ENCODE measurements at regions not wholly inside any gene's neighbourhood (a gene's known extent, or its start where the extent isn't known, plus 50 kb on each side); places are given as distances from the start of the nearest gene placed in this dataset.

DNA sequence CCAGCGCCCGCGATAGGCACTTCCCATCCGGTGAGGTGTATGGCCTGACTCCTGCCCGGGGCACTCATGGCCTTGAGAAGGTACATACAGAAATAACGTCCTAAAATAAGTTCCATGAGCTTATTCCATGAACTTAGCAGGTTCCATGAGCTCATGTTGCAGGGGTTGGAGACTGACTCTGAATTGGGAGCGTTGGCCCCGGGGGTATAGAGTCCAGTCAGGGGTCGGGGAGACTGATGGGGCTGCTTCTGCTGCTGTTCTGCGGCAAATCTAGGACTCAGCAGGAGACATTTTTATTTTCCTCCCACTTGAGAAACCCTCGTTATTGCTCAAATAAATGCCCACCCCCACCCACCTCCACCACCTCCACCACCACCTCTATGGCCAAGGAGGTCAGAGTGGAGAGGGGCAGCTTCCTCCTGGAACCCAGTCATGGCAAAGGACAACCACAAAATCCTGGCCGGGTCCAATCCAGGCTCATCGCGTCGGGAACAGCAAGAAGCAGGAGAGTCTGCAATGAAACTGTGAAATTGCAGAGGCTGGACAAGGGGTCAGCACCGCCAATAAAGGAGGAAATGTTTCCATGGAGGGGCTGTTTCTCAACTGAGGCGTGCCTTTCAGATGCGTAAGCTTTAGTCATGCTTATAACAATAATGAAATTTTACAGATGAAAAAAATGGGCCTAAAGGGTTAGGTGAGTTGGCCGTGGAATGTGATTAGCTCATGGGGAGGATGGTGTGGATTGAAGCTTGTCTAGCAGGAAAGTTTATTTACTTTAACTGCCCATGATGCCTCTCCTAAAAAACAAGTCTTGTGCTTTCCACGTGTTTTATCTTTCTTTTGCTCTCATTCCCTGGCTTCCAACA is 136.6 kb upstream of the ALKAL2 start:
- H3K36me3 Mint-ChIP-seq = no peaks in the 10 kb centered on the region
- H3K27me3 Mint-ChIP-seq = no peaks in the 10 kb centered on the region
- peaks cover 7% of the 10 kb centered on the region for H3K4me1 Mint-ChIP-seq
- H3K9me3 Mint-ChIP-seq = no peaks in the 10 kb centered on the region
- no peak overlapping the region for H3K27ac Mint-ChIP-seq
- ATAC-seq = no peak
- H3K4me3 Mint-ChIP-seq = no peak overlapping the region

DNA sequence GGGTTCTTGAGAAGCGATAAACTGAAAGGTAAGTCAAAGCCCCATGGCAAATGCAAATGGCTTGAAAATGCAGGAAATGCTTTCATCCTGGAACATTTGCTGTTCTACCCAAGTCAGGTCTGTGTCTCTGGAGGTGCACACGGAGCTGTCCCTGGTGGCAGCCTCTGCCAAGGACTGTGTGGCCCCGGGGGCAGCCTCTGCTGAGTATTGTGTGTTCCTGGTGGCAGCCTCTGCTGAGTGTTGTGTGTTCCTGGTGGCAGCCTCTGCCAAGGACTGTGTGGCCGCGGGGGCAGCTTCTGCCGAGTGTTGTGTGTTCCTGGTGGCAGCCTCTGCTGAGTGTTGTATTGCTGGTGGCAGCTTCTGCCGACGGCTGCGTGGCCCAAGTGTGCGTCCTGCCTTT is 135.6 kb upstream of the ALKAL2 start:
- no peak for ATAC-seq
- H3K4me3 Mint-ChIP-seq = no peak overlapping the region
- no peaks in the 10 kb centered on the region for H3K9me3 Mint-ChIP-seq
- H3K27ac Mint-ChIP-seq = no peak overlapping the region
- H3K36me3 Mint-ChIP-seq = no peaks in the 10 kb centered on the region
- no peaks in the 10 kb centered on the region for H3K27me3 Mint-ChIP-seq
- no peaks in the 10 kb centered on the region for H3K4me1 Mint-ChIP-seq

DNA sequence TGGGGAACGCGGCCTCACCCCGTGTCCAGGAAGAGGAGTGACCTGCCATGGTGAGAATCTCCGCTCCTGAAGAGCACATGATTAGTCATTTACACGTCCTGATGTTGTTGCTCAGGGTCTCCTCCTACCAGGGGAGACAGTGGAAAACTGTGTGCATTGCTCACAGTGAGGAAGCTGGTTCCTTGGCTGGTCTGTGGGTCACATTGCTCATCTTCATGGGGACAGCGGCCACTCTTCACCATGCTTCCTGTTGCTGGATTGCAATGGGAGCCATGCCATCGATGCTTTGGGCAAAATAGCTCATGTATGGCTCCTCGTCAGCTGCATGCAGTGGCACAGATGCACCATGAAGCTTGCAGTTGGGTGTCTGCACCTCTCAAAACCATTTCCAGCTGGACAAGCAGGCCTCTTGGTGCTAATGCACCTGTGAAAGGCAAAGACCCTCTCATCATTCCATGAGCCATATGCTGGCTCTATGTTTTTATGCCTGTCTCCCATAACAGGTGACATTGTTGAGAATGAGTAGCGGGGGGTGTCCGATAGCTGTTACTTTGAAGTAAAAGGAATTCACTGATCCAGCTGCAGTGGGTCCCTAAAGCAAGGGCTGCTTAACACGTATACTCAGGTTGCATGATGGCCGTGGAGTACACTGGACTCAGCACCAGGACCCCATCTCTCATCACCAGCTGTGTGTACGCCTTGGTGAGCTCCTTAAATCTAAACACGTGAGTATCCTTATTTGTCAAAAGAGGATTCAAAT is 135.0 kb upstream of the ALKAL2 start:
- Mint-ChIP-seq H3K4me3 (no peak overlapping the region), H3K4me1 (no peaks in the 10 kb centered on the region), H3K36me3 (no peaks in the 10 kb centered on the region), H3K9me3 (no peaks in the 10 kb centered on the region), H3K27ac (no peak overlapping the region), H3K27me3 (no peaks in the 10 kb centered on the region)
- ATAC-seq = no peak

DNA sequence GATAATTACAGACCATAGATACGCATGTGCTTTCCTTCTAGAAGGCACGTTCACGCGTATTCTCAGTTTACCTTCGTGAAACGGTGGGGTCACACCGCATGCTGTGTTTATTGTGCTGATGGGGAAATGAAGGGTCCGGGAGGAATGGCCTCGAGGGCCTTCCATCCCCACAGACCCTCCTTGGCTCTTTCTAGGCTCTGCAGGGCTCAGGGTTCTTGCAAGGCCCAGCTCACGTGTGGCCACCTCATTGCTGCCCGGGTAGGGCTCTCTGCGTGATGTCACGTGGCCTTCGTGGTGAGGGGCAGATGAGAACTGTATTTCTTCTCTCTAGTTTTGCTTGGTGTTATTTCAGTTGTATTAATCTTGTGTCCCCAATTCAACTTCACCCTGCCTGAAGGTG is 133.5 kb upstream of the ALKAL2 start:
- Mint-ChIP-seq H3K27ac (no peak overlapping the region), H3K36me3 (no peaks in the 10 kb centered on the region), H3K4me1 (no peaks in the 10 kb centered on the region), H3K4me3 (no peak overlapping the region), H3K9me3 (no peaks in the 10 kb centered on the region), H3K27me3 (no peaks in the 10 kb centered on the region)
- ATAC-seq = no peak

DNA sequence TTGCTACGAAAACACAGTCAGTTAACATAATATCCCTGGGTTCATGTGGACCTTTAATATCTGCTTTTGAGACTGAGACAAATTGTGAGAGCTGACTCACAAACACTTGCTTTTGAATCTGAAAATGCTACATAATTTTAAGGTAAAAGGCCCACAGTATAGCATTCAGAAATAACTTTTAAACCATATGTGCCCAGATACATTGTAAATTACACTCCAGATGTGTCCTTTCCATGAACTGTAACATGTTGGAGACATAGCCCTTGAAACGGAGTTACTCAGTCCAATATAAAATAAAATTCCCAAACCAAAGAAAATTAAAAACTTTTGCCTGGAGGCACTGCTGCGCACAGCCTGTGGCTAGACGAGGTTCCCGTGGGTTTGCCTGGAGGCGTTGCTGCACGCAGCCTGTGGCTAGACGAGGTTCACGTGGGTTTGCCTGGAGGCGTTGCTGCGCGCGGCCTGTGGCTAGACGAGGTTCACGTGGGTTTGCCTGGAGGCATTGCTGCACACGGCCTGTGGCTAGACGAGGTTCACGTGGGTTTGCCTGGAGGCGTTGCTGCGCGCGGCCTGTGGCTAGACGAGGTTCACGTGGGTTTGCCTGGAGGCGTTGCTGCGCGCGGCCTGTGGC is 131.9 kb upstream of the ALKAL2 start:
- Mint-ChIP-seq H3K4me1 (no peaks in the 10 kb centered on the region), H3K27ac (no peak overlapping the region), H3K4me3 (no peak overlapping the region), H3K27me3 (no peaks in the 10 kb centered on the region), H3K9me3 (no peaks in the 10 kb centered on the region), H3K36me3 (no peaks in the 10 kb centered on the region)
- no peak for ATAC-seq

DNA sequence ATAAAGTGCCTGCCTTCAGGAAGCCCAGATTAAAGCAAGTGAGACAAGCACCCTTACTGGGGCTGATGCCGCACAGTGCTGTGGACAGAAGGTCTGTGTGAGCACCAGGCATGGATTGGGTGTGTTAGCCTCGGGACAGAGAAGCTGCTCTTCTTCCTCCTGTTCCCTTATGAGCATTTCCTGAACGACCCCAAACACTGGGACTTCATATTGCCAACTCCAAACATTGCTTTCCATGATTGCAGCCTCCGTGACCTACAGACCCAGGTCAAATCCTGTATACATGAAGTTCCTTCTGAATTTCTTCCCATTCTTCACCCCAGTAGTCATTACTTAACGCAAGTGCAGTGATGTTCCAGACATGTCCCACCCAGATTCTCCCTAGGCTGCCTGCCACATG is 129.8 kb upstream of the ALKAL2 start:
- H3K4me1 Mint-ChIP-seq = no peaks in the 10 kb centered on the region
- no peak overlapping the region for H3K27ac Mint-ChIP-seq
- H3K9me3 Mint-ChIP-seq = no peaks in the 10 kb centered on the region
- no peaks in the 10 kb centered on the region for H3K27me3 Mint-ChIP-seq
- no peak for ATAC-seq
- no peaks in the 10 kb centered on the region for H3K36me3 Mint-ChIP-seq
- no peak overlapping the region for H3K4me3 Mint-ChIP-seq

DNA sequence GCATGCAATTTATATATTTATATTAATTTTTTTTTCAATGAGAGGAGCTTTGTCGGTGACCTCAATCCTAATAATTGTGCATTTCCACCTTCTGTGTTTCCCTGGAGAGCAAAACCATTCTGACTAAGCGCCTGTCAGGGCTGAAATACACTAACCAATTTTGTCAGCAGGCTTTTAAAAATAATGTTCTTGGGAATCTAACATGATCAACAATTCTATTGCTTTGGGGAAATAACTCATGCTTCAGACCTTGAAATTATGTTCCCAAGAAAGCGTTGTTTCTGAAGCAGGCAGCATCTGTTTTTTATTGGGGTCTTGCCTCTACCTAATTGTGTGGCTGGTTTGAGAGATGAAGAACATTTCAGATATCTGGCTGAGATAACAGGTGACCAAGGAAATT is 129.1 kb upstream of the ALKAL2 start:
- Mint-ChIP-seq H3K9me3 (no peaks in the 10 kb centered on the region), H3K36me3 (no peaks in the 10 kb centered on the region), H3K4me1 (no peaks in the 10 kb centered on the region), H3K27me3 (no peaks in the 10 kb centered on the region), H3K4me3 (no peak overlapping the region), H3K27ac (no peak overlapping the region)
- ATAC-seq = no peak

DNA sequence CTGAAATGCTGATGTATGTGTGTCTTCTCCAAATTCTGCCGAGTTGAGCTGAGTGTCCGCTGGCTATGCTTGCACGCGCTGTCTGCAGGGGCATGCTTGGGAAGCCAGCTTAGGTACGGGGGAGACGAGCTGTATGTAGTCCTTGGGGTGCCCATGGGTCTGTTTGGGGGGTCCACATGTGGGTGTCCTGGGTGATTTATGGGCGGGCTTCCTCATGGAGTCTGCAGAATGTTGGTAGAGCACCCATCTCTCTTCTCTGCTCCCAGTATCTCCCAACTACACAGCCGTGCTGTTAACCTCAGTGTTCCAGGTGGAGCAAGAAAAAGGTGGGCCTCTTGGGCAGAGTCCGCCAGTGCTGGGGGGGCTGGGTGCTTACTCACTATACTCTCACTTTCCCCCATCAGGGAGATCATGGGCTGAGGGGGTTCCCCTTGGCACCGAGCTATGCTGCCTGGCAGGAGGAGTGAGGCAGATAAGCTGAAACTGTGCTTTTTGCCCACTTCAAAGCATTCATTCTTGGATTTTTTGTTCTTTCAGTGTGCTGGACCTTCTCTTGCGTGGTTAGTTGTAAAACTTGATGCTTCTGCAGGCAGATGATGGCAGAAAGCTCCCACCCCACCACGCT is 128.2 kb upstream of the ALKAL2 start:
- ATAC-seq = no peak
- no peaks in the 10 kb centered on the region for H3K4me1 Mint-ChIP-seq
- H3K9me3 Mint-ChIP-seq = peaks cover 1% of the 10 kb centered on the region
- no peak overlapping the region for H3K4me3 Mint-ChIP-seq
- no peaks in the 10 kb centered on the region for H3K27me3 Mint-ChIP-seq
- no peak overlapping the region for H3K27ac Mint-ChIP-seq
- H3K36me3 Mint-ChIP-seq = no peaks in the 10 kb centered on the region

DNA sequence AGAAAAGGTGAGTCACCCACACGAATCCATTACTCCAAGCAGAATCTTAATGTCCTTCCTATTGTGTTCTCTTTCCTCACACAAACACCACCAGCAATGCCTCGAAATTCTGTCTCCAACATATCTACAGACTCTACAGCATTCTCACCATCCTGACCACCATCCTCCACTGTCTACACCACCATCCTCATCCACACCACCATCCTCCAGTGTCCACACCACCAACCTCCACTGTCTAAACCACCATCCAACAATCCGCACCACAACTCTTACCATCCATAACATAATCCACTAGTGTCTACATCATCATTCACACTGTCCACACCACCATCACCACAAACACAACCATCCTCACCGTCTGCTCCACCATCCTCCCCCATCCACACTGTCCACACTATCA is 121.6 kb upstream of the ALKAL2 start:
- Mint-ChIP-seq H3K9me3 (peaks cover 19% of the 10 kb centered on the region), H3K4me1 (no peaks in the 10 kb centered on the region), H3K27ac (no peak overlapping the region), H3K4me3 (no peak overlapping the region), H3K36me3 (peaks cover 6% of the 10 kb centered on the region), H3K27me3 (no peaks in the 10 kb centered on the region)
- ATAC-seq = no peak

DNA sequence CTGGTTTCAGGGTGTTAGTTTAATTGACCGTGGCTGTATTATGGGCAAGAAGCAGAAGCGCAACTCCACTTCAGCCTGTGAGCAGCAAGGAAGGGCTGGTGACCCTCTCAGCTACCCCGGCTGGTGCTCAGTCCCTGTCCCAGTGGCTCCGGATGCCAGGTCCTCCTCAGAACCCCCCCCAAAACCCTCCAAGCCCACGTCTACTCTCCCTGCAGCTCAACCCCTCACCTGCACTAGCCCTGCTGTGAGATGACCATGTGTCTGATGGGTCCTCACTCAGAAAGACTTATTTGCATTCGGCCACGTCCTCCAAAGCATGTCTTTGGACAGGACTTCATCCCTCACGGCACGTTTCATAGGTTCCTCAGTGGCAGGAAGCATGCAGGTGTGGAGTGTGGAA is 119.7 kb upstream of the ALKAL2 start:
- Mint-ChIP-seq H3K4me1 (no peaks in the 10 kb centered on the region), H3K27ac (no peak overlapping the region), H3K9me3 (peaks cover 29% of the 10 kb centered on the region), H3K27me3 (no peaks in the 10 kb centered on the region), H3K4me3 (no peak overlapping the region), H3K36me3 (peaks cover 7% of the 10 kb centered on the region)
- no peak for ATAC-seq

DNA sequence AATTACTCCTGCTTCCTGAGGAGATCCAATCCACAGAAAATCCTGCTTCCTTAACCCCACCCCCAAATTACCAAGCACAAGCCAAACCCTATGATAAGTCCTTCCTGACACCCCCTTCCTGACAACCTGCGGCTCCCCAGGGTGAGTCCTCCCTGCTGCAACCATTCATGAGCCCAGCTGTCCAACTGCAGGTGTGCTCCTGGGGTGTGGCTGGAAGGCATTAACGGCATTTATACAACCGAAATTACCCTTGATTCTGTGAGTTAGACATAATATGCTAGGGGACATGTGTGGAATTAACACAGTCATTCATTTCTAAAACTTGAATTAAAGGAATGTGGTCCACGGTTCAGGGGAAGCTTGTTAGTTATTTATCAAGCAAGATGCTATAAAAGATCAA is 119.0 kb upstream of the ALKAL2 start:
- no peaks in the 10 kb centered on the region for H3K27me3 Mint-ChIP-seq
- H3K4me1 Mint-ChIP-seq = no peaks in the 10 kb centered on the region
- H3K9me3 Mint-ChIP-seq = peaks cover 29% of the 10 kb centered on the region
- no peak overlapping the region for H3K4me3 Mint-ChIP-seq
- peaks cover 7% of the 10 kb centered on the region for H3K36me3 Mint-ChIP-seq
- H3K27ac Mint-ChIP-seq = no peak overlapping the region
- ATAC-seq = no peak

DNA sequence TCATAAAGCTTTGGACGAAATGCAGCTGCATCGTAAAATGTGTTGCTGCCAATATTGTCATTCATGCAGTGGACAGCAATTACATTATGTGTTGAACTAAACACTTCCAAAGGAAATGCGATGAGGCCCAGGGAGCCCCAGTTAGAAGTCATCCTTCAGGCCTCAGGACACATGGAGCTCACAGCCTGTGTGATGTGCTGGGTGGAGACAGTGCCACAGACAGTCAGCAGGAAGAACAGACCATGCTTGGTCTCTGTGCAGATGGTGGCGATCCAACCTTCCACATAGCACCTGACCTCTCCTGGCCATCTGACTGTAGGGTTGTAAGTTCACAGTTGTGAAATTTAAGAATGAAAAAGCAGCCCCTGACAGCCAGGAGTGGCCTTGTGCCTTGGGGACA is 118.3 kb upstream of the ALKAL2 start:
- no peaks in the 10 kb centered on the region for H3K27me3 Mint-ChIP-seq
- H3K27ac Mint-ChIP-seq = no peak overlapping the region
- no peaks in the 10 kb centered on the region for H3K4me1 Mint-ChIP-seq
- peaks cover 29% of the 10 kb centered on the region for H3K9me3 Mint-ChIP-seq
- ATAC-seq = no peak
- peaks cover 7% of the 10 kb centered on the region for H3K36me3 Mint-ChIP-seq
- no peak overlapping the region for H3K4me3 Mint-ChIP-seq

DNA sequence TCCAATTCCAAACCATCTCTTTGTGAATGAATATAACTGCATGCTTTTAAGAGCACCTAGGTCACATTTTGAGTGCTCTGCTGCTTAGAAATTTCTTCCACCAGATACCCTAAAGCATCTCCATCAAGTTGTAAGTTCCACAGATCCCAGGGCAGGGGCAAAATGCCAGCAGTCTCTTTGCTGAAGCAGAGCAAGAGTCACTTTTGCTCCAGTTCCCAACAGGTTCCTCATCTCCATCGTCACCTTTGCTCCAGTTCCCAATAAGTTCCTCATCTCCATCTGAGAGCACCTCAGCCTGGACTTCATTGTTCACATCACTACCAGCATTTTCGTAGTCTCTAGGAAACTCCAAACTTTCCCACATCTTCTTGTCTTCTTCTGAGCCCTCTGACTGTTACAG is 116.7 kb upstream of the ALKAL2 start:
- Mint-ChIP-seq H3K4me3 (no peak overlapping the region), H3K27me3 (no peaks in the 10 kb centered on the region), H3K9me3 (peaks cover 18% of the 10 kb centered on the region), H3K4me1 (no peaks in the 10 kb centered on the region), H3K36me3 (peaks cover 7% of the 10 kb centered on the region), H3K27ac (no peak overlapping the region)
- ATAC-seq = no peak

DNA sequence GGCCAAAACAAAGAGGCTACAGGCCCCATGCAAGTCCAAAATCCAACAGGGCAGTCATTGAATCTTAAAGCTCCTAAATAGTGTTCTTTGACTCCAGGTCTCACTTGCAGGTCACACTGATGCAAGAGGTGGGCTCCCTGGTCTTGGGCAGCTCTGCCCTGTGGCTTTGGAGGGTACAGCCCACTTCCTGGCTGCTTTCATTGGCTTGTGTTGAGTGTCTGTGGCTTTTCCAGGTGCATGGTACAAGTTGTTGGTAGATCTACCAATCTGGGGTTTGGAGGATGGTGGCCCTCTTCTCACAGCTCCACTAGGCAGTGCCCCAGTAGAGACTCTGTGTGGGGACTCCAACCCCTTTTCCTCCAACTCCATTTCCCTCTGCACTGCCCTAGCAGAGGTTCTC is 115.8 kb upstream of the ALKAL2 start:
- no peak overlapping the region for H3K27ac Mint-ChIP-seq
- peaks cover 7% of the 10 kb centered on the region for H3K36me3 Mint-ChIP-seq
- ATAC-seq = no peak
- H3K9me3 Mint-ChIP-seq = peaks cover 16% of the 10 kb centered on the region
- no peaks in the 10 kb centered on the region for H3K4me1 Mint-ChIP-seq
- no peak overlapping the region for H3K4me3 Mint-ChIP-seq
- H3K27me3 Mint-ChIP-seq = no peaks in the 10 kb centered on the region

DNA sequence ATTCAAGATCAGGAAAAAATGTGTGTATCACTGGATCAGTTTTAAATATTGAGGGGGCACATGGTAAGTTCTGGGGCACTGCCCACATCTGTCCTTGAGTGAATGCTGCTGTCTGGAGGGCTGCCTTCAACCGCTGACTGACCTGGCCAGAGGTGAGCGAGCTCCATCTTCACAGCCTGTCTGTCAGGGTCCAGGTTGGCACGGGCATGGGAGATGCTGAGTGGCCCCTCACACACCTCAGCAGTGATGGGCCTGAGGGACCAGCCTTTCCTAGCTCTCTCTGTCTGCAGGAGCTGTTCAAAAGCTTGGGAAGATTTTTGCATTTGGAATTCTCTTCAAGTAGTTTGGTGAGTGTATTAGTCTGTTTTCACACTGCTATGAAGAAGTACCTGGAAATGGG is 114.8 kb upstream of the ALKAL2 start:
- H3K4me3 Mint-ChIP-seq = no peak overlapping the region
- ATAC-seq = peak; percentile 12
- no peaks in the 10 kb centered on the region for H3K4me1 Mint-ChIP-seq
- H3K36me3 Mint-ChIP-seq = peaks cover 7% of the 10 kb centered on the region
- peaks cover 16% of the 10 kb centered on the region for H3K9me3 Mint-ChIP-seq
- H3K27me3 Mint-ChIP-seq = no peaks in the 10 kb centered on the region
- no peak overlapping the region for H3K27ac Mint-ChIP-seq
